HG02938 (cell line): ENCODE measurements at regions not wholly inside any gene's neighbourhood (a gene's known extent, or its start where the extent isn't known, plus 50 kb on each side); places are given as distances from the start of the nearest gene placed in this dataset.

ENCODE experiments used
- ATAC-seq: cut with Tn5 transposase; IDR thresholded peaks from one replicate; pipeline ENCODE4 v1.9.1; 2021; ENCODE audit warnings: mild to moderate bottlenecking, moderate library complexity; ENCODE audit not compliant: unreplicated experiment

GRCh38 chr21:27694667-27695066 lies 727.8 kb upstream of the ADAMTS5 start:
- ATAC-seq = no peak

- ATAC-seq = no peak
Measured at GRCh38 chr21:27693376-27693775, 726.5 kb upstream of the ADAMTS5 start.

GRCh38 chr21:27691516-27691915 lies 724.6 kb upstream of the ADAMTS5 start:
- no peak for ATAC-seq

- ATAC-seq = no peak
Measured at GRCh38 chr21:27691006-27691405, 724.1 kb upstream of the ADAMTS5 start.

GRCh38 chr21:27690426-27690825 lies 723.5 kb upstream of the ADAMTS5 start:
- ATAC-seq = no peak

- ATAC-seq = no peak
Measured at GRCh38 chr21:27688773-27689172, 721.9 kb upstream of the ADAMTS5 start.

GRCh38 chr21:27683292-27683691 lies 716.4 kb upstream of the ADAMTS5 start:
- no peak for ATAC-seq

- no peak for ATAC-seq
Measured at GRCh38 chr21:27681841-27682240, 715.0 kb upstream of the ADAMTS5 start.

- ATAC-seq = no peak
Measured at GRCh38 chr21:27681038-27681437, 714.1 kb upstream of the ADAMTS5 start.

- ATAC-seq = no peak
Measured at GRCh38 chr21:27680181-27680580, 713.3 kb upstream of the ADAMTS5 start.

- no peak for ATAC-seq
Measured at GRCh38 chr21:27678511-27678910, 711.6 kb upstream of the ADAMTS5 start.

GRCh38 chr21:27677546-27677945 lies 710.7 kb upstream of the ADAMTS5 start:
- no peak for ATAC-seq

- ATAC-seq = no peak
Measured at GRCh38 chr21:27675306-27675705, 708.4 kb upstream of the ADAMTS5 start.

- no peak for ATAC-seq
Measured at GRCh38 chr21:27674041-27674615, 707.2 kb upstream of the ADAMTS5 start.

- ATAC-seq = no peak
Measured at GRCh38 chr21:27673581-27673980, 706.7 kb upstream of the ADAMTS5 start.

GRCh38 chr21:27671207-27671606 lies 704.3 kb upstream of the ADAMTS5 start:
- ATAC-seq = no peak

GRCh38 chr21:27653481-27653880 lies 686.6 kb upstream of the ADAMTS5 start:
- no peak for ATAC-seq

GRCh38 chr21:27649762-27650161 lies 682.9 kb upstream of the ADAMTS5 start:
- no peak for ATAC-seq

- no peak for ATAC-seq
Measured at GRCh38 chr21:27649323-27649722, 682.4 kb upstream of the ADAMTS5 start.

GRCh38 chr21:27648560-27648959 lies 681.7 kb upstream of the ADAMTS5 start:
- no peak for ATAC-seq

- no peak for ATAC-seq
Measured at GRCh38 chr21:27647921-27648320, 681.0 kb upstream of the ADAMTS5 start.

GRCh38 chr21:27647401-27647800 lies 680.5 kb upstream of the ADAMTS5 start:
- ATAC-seq = no peak

- no peak for ATAC-seq
Measured at GRCh38 chr21:27646691-27647090, 679.8 kb upstream of the ADAMTS5 start.
